Daoy (cell line): ENCODE measurements at regions not wholly inside any gene's neighbourhood (a gene's known extent, or its start where the extent isn't known, plus 50 kb on each side); places are given as distances from the start of the nearest gene placed in this dataset.
A peak's percentile ranks its signal among the peaks of the same experiment; 100 is the strongest.

ENCODE experiments used
- DNase-seq: peaks from one replicate; pipeline ENCODE4 v3.0.0-alpha.2; 2015; ENCODE audit warnings: low read depth

DNA sequence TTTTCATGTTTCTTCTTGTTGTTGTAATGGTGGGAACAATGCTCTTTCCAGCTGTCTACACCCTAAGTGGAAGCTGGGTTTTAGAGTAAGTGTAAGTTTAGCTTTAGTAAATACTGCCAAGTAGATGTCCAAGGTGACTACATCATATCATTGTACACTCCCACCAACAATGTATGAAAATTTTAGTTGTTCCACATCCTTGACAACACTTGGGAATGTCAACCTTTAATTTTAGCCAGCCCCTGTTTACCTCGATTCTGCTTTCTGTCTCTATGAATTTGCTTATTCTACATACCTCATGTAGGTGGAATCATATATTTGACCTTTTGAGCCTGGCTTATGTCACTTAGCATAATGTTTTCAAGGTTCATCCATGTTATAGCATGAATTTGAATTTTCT, 93.0 kb downstream of the MTPAP start:
- no peak for DNase-seq

DNA sequence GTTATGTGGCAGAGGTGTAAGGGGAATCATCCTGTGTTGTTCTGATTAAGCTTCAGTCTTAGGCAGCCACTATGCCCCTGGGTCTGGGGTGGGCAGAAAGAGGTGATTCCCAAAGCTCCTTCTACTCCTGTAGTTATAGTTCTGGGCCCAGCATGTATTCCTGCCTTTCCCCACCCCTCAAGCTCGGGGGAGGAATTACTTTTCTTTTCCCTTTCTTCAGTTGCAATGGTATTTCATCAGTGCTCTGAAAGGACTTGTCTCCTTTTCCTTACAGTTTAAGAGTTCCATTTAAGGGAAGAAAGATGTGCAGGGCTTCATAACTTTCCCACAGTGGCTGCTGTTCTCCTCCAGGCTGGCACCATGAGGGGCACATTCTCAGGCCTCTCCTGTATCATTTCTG, 94.2 kb downstream of the MTPAP start:
- no peak for DNase-seq

DNA sequence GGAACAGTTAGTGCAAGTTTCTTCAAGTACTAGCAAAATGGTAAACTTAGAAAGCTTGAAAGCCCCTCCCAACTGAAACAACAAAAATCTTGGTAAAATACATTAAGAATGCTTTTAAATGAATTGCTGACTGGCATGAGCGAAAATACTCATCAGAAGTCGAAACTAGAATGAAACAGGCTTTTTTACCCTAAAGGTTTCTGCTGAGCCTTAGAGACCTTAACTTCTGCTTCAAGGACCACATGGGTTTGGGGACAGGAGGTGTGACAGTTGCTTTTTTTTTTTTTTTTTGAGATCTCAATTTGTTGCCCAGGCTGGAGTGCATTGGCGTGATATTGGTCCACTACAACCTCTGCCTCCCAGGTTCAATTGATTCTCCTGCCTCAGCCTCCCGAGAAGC, 100.3 kb downstream of the MTPAP start:
- DNase-seq: no peak

DNA sequence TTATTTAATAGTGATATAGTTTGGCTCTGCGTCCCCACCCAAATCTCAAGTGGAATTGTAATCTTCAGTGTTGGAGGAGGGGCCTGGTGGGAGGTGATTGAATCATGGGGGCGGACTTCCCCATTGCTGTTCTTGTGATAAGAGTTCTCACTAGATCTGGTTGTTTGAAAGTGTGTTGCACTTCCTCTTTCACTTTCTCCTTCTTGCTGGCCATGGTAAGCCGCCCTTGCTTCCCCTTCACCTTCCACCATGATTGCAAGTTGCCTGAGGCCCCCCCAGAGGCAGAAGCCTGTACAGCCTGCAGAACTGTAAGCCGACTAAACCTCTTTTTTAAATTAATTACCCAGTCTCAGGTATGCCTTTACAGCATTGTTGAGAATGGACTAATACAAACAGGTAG, 101.4 kb downstream of the MTPAP start:
- no peak for DNase-seq

DNA sequence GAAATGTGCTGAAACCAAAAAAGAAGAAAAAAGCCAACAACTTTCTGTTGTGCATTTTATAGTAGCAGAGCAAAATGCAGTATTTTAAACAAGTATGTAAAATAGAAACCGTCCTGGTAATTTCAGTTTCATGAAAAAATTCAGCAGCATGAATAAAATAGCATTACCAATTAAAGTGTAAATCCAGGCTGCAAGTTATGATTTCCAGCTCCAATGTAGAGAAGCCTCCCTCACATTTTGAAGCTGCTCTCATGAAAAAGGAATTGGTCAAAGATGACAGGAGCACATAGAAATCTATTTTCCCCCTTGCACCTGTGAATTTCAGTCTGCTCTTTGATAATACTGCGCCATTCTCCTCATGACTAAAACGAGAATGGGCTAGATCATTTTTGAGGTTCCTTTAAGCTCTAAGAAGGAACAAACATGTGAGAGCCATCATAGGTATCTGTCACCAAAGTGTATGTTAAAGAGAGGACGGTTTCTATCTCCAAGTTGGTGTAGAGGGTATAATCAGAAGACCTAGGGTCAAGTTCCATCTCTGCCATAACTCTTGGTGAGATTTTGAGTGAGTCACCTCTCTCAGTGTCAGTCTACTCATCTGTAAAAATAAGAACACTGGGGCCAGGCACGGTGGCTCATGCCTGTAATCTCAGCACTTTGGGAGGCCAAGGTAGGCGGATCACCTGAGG, 107.5 kb downstream of the MTPAP start:
- no peak for DNase-seq

DNA sequence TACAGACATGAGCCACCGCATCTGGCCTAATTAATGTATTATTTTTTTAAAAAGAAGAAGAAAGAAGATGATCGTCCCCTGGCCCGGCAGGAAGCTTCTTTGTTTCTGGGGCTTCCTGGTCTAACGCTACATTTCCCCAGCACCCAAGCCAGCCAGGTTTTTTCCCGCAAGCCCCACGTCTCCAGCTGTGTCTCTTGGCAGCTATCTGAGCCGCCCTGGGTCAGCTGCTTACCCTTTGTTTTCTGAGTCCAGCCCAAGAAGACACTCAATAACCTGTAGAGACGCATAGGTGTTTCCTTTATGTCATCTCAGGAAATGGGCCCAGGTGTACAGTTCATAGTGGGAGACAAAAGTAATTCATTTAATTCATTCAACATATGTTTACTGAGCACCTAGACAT, 110.2 kb downstream of the MTPAP start:
- DNase-seq: no peak

DNA sequence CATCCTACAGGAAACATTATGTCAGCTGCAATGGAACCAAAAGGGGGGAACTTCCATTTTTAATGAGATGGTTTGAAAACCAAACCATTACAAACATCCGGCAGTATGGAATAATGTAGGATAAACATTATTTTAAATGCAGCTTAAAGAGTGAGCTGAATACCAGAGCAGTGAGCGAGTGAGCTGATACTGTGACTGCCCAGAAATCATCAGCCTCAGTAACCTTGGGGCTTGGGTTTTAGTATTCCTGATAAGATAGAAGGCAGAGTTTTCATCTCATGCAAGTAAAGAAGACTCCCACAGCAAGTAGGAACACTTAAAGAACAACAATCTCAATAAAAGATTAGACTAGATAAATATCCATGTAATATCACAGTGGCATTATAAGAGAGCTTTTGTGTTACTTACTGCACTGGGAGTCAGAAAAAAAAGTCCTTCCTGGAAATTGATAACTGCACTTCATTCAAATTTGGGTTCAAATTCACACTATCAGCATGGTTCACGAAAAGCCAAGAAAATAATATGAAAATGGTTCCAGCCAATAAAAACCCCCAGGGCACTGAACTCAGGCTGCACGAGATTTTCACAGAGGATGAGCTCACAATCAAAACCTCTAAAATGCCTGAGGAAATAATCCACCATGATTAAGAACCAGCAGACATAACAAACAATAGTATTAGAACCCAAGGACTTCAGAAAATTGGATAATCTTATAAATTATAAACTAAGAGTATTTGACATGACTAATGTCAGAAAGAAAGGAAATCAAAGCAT, 115.7 kb downstream of the MTPAP start:
- no peak for DNase-seq

DNA sequence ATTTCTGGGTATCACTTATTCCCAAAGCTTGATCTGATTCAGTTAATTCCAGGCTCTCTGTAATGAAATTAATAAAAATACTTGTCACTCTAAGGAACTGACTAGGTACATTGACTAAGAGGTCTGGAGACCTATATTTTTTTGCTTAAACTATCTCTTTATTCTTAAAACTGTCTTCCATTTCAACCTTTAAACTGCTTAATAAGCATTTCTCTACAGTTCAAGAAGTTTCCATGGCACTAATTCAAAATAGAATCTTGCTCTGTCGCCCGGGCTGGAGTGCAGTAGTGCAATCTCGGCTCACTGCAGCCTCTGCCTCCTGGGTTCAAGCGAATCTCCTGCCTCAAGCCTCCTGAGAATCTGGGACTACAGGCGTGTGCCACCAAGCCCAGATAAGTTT, 117.4 kb downstream of the MTPAP start:
- no peak for DNase-seq

DNA sequence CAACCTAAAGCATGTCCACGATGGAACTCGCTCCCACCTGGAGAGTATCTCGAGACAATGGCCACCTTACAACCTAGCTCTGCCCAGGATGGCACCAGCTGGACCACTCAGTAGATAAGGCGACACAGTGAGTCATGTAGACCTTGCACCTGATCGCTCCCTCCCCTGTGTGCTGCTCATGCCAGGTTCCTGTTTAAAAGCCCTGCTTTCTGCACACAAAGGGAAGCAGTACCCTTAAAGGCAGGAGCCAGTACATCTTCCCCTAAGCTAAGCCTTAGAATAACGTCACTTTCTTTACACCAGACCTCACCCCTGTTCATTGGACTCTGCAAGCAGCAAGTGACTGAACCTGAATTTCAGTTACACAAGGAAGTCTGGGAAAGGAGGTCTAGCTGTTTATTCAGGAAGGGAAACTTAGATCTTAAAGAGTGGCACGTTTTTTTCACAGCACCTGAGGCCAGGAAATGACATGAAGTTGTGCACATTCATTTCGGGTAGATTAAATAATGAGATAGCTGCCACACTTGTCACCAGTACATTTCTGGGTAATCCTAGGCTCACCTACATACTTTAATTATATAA, 117.9 kb downstream of the MTPAP start:
- DNase-seq: no peak

DNA sequence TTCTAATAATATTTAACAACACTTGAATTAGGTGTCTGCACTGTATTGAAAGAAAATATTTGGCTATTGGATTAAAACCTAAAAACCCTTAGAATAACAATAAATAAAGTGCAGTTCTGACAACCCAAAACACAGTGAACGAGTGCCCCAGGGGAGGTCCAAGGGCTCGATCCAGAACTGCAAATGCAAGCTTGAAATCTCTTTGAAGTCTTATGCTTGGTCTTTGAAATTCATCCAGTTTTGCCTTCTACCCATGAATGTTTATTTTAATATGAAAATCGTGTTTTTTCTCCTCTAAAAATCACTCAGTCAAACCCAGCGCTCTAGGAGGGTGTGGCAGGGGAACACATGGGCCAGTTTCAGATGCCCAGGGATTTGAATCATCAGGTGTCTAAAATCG, 119.5 kb downstream of the MTPAP start:
- no peak for DNase-seq

DNA sequence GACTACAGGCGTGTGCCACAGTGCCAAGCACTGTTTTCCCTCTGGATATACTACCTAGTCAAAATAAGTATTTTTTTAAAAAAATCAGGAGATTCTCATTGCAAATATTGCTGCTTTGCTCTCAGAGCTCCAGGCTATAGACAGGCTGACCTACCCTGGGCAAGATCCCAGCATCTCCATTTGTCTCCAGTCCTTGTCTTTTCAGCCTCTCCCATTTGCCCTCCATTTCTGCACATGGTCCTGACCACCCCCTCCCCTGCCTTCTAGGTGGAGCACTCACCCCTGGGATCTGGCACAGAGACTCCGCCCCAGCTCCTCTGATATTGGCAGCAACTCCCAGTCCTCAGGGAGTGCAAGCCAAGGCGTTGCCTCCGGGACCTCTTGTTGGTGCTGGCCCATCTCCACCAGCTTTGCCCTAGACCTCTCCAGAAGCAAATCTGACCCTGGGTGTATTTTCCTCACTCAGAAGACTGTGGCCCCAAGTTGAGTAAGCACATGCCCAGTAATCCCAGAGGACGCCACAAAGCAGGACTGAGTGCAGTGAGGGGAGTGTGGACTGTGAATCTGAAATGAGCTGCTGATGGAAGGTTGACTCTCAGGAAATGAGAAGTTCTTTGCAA, 120.6 kb downstream of the MTPAP start:
- DNase-seq: no peak

DNA sequence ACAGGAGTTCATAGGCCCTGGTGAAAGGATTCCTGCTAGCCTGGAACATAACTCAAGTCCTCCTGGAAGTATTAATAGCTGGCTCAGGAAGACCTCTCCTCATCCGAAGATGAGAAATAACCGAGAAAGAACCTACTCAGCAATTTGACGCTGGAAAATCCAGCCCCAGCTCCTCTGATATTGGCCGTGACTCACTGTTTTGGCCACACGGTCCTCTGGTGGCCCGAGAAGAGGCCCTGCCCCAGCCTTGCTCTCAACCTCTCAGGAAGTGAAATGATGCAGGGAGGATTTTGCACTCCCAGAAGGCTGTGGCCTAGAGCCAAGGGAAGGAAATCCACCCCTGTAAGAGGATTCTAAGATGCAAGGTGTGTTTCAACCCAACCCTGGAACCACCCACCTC, 121.6 kb downstream of the MTPAP start:
- DNase-seq: peak; percentile 31

DNA sequence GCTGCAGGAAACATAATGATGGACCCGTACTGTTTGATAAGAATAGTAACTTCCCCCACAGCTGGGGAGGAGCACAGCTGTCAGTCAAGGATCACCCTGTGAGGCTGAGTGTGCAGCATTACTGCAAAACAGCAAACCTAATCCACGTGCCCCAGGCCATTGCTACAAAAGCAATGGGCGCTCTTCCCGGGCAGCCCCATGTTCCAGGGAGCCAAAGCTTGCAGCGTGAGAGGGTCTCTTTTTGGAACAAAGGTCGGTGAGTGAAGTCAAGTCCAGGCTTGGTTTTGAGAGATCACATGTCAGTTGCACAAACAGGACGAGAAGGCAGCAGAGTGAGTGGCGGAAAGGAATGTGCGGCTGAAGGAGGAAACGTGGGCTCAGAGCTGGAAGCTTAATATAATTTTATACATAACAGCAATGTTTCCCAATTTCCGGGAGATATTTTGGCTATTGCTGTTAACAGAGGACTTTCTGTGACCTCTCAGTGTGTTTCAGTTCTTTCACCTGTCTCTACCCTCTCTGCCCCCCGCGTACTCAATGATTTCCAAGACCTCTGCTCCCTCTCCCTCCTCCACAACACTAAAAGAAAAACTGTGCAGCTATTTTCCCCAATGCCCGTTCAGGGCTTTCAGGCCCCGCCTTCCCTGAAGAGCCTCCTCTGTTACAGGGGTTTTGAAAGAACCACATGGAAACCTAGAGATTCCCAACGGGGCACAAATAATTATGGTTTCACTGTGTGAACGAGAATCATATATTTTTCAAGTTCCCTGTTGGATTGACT, 128.9 kb downstream of the MTPAP start:
- DNase-seq: peak; percentile 30

DNA sequence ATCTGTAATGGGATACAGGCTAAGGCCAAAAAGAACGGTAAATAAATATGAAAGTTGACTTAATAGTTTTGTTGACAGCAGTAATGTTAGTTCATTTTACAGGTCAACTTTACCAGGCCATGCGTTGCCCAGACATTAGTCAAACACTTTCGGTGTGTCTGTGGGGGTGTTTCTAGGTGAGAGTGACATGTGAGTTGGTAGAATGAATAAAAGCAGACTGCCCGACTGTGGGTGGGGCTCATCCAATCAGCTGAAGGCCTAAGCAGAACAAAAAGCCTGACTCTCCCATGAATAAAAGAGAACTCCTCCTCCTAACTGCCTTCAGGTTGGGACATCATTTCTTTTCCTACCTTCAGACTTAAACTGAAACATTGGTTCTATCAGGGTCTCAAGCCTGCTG, 132.3 kb downstream of the MTPAP start:
- DNase-seq: no peak

DNA sequence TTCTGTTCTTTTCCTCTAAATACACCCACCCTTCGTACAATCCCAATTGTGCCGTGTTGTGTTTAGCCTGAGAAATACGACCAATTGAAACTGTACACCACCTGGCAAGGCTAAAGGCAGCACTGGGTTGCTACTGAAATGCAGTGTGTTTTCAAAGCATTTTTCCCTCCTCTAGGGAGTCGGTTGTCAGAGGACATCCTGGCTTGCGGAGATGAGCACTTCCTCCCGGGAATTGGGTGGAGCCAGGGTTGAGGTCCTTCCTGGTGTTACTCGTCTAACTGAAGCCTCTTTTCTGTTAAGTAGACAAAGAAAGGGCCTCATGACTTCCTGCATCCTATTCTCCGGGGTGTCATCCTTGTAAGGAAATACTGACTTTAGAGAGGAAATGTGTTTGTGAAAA, 133.5 kb downstream of the MTPAP start:
- no peak for DNase-seq

DNA sequence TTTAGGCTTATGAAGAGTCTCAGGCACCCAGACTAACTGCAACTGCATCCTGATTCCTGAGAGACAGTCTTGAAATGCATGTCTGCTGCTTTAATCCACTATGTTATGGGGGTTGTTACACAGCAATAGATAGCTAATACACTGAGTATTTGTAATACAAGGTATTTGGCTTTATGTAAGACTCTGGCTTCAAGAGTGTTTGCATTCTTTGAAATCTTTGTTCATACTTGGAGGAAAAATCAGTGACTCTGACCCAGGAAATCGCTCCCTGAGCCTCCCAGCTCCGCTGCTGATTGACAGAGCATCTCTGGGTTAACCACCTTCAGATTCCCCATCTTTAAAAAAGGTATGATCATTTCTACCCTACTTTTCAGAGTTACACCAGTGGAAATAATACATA, 133.9 kb downstream of the MTPAP start:
- no peak for DNase-seq

DNA sequence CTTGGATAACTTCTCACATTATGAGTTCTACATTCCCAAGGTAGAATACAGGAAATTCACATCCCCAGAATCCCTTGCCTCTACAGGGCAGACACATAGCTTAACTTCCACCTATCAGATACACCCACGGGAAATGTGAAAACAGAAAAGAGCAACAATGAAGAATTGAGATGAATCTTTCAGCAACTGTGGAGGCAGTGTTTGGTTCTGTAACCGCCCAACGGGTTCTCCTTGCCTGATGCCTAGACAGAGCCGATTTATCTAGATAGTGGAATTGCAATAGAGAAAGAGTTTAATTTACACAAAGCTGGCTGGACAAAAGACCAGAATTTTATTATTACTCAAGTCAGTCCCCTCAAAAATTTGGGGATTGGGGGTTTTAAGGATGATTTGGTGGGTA, 138.8 kb downstream of the MTPAP start:
- no peak for DNase-seq

DNA sequence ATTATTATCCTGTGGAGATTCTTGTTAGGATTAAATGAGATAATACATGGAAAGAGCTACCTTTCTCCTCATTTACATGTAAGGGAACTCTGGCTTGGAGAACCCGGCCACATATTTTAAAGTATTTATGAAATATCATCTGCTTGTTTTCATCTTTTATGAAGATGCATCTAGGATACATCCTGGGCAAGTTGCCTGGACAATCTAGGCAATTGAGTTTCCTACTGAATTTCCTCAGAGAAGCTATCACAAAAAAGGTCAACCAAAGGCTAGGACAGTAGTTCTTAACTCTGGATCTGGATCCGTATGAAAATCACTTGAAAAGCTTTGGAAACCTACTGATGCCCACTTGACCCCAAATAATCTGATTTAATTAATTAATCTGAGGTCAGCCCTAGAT, 140.7 kb downstream of the MTPAP start:
- no peak for DNase-seq

DNA sequence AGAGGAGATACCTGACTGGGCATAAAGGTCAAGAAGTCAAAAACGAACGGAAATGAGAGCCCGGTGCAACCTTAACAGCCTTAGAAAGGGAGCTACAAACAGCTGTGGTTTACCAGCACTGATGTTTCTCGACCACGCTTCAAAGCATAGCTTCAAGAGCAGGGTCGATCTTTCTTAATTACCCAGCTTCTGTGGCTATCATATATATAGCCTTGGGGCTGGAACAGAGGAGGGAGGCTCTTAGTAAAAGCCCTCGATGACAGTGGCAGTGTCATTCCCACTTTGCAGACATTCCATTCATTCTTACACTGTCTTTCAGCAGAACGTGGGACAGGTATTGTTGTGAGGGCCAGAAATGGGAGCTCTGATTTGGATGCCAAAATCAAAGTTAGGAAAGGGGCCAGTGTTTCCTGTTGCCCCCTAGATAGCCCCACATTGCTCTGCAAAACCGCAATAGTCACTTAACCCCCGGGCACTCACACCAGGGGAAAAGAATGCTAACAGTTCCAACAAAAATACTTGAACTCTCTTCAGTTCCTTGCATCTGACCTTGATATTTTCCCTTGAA, 141.5 kb downstream of the MTPAP start:
- no peak for DNase-seq

DNA sequence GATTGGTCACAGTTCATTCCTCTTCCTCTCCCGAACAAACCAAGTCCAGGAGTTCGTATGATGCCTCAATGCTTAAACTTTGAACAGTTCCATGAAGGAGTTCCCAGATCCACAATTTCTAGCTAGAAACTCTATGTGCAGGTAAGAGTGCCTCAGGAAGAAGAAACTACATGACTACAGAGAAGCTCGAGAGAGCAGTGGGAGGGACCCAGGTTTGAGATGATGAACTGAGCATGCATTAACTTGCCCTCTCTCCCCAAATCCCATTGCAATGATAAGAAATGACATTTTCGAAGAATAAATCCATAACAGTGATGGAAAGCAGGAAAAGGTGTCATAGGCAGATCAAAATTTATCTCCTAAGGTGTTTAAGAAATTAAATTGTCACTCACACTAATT, 140.6 kb upstream of the JCAD start:
- no peak for DNase-seq

DNA sequence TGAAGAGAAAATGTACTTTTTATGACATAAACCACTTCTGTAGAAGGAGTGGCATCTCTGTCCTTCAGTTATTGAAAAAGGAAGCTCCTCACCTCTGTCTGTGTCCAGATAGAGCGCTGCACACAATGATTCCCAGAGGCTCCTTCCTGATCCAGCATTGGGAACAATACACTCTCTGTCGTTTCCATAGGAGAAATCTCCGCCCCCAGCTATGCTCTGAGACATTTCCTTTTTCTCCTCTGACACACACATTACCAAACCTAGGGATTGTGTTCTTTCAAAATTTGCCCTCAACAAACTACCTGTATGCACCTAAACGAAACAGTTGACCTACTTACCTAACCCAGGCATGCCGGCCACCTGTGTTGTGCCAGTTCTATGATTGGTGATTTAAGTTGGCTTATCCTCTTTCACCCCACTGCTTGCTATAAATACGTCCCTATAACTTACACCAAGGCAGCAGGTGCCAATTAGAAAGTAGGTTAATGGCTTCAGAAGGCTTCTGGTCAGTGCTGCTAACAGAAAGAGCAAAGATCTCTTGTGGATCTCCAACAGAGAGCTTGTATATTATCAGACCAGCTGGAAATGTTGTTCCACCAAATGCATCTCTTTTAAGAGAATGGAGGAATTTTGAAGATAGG, 140.1 kb upstream of the JCAD start:
- DNase-seq: no peak
